Erythroblast (primary cell): ENCODE measurements at regions not wholly inside any gene's neighbourhood (a gene's known extent, or its start where the extent isn't known, plus 50 kb on each side); places are given as distances from the start of the nearest gene placed in this dataset.
"Not testable (repeated sequence)": the region's sequence is repeated elsewhere in the genome, so short reads cannot be mapped to it uniquely, and the experiment has no call there.

ENCODE experiments used
- DNase-seq, 2 experiments: peaks; one replicate each; lab custom pipeline; 2025; lab: John Stamatoyannopoulos, UW

DNA sequence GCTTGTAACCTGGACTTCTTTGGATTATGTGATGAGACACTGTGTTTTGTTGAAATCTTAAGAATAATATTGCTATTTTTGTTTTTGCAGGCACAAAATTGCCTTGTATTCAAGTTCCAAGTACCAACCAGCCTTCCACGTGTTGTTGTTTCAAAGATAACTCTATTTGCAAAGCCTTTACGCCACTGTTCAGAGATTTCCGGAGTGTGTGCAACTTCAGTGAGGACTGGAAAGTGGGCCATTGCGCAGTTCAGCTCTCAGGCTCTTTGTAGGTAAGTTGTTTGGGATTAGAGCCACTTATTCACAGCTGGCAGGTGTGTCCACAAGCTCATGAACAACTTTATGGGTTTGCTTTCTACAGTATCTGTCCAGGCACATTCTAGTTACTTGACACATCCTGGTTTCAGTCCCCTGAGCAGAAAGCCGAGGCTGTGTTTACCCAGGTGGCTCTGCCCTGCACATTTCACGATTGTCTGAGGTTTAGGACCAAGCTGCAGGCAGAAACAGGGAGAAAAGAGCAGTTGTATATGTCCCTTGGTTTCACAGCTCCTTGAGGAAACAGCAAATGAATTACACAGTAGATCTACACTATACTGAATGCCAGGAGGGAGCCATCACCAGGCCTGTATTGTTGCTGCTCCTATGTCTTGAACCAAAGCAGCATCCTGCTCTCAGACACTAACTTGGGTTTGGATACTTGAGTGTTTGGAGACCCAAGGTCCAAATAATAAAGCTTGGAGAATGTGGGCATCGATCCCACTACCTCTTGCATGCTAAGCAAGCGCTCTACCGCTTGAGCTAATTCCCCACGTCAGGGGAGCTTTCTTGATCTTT lies 136.1 kb upstream of the ZNF322 start:
- not testable (repeated sequence) for DNase-seq

DNA sequence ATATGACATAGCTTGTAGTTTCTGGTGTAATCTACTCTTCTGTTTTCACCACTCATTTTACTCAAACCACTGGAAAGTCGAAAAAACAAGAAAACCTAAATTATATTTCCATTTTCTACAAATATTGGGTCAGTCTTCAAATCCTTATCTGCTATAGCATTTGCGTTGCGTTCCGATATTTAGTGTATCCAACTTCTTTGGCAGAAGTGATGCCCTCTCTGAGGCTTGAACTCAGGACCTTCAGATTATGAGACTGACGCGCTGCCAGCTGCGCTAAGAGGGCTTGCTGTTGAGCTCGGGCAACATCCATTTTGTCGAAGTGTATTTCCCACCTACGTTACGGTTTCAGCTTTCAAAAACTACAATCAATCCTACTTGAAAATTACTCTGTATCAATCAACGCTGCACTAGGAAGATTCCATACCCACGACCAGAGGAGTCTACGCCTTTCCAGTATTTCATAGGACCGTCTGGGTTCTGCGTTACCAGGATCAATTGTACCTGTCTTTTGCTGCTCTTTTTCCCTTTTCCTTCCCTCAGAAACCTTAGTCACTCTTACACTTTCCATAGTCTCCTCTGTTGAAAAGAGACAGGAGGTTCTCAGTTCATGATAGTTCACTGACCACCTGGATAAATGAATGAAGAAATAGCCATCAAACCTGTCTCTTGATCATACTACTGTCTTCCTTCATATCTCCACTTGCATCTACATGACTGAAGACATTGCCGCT lies 140.5 kb upstream of the ZNF322 start:
- DNase-seq = not testable (repeated sequence)

DNA sequence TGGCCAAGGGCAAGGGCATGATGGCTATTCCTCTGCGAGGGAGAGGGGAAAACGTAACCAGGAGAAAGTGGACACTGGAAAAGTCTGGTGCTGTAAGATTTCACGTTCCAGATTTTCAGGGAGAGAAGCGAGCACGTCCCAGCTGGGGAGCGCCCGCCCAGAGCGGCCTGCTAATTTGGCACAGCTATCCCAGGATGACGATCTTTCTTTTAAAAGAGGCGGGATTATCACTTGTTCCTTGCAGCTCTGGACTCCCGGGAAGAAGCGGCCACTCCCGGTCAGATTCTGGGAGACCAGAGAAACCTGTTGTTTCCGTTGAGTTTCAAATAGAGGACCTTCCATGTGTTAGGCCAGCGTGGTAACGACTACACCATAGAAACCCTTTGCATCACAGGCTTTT lies 144.2 kb upstream of the ZNF322 start:
- not testable (repeated sequence) for DNase-seq

DNA sequence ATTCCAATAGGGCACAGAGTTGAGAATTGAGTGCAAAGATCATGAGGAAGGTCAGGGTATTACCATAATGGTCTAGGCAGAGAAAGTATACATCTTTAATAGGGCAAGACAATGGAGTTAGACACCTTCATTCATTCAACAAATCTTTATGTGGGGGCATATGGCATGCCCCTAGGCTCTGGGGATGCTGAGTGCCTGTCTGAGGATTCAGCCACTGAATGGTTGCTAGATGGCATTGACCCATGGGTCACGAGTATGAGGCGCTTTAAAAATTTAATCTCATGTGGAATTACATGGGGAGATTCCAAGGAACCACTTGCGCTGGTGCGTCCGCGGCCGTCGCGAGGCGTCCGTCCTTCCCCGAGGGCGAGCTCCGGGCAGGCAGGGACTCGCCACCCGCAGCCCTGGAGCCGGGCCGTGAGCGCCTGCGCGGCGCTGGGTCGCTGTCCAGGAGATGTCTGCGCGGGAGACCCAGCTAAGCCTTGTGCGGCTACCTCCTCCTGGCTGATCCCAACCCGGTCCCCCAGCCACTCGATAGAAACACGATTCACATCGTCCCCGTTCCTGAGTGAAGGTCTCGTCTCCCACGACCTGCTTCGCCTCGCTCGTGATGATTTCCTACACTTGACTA lies 152.1 kb upstream of the ZNF322 start:
- DNase-seq = not testable (repeated sequence)

DNA sequence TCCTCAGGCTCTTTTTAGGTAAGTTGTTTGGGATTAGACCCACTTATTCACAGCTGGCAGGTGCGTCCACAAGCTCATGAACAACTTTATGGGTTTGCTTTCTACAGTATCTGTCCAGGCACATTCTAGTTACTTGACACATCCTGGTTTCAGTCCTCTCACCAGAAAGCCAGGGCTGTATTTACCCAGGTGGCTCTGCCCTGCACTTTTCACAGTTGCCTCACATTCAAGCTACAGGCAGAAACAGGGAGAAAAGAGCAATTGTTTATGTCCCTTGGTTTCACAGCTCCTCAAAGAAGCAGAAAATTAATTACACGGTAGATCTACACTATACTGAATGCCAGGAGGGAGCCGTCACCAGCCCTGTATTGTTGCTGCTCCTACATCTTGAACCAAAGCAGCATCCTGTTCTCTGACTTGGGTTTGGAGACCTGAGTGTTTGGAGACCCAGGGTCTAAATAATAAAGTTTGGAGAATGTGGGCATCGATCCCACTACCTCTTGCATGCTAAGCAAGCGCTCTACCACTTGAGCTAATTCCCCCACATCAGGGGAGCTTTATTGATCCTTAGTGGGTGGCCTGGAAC lies 159.2 kb upstream of the ZNF322 start:
- DNase-seq = not testable (repeated sequence)

DNA sequence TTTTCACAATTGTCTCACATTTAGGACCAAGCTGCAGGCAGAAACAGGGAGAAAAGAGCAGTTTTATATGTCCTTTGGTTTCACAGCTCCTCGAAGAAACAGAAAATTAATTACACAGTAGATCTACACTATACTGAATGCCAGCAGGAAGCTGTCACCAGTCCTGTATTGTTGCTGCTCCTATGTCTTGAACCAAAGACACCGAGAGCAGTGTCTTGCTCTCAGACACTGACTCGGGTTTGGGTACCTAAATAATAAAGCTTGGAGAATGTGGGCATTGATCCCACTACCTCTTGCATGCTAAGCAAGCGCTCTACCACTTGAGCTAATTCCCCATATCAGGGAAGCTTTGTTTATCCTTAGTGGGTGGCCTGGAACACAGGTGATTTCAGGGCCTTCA lies 168.4 kb upstream of the ZNF322 start:
- not testable (repeated sequence) for DNase-seq

DNA sequence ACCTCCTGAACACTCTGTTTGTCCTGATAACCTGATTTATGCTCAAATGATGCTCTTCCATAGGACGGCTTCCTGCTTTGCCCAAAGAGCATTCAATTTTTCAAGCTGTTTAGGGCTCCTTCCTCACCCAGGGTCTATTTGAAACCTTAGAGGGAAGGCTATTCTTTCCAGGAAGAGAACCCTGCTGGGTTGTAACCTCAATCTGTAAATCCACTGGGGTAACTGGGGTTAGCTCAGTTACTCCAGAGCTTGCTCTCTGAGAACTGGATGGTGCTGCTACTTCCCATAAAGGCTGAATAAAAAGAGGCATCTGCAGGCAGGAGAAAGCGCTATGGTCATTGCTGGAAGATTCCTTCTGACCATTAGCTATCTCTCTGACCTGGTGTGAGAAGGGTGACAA lies 169.9 kb upstream of the ZNF322 start:
- not testable (repeated sequence) for DNase-seq

DNA sequence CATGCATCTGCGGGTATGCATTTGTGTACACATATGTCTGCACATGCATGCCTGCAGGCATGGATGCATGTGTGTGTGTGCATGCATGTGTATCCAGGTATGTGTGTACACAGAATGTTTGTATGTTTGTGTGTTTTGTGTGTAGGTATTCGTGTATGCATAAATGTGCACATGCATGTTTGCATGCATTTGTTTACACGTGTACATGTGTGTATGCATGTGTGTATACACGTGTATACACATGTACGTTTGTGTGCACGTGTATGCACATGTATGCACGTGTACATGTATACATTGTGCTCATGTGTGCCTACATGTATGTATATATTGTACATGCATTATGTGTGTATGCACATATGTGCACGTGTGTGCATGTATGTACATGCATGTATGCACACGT lies 171.4 kb upstream of the ZNF322 start:
- not testable (repeated sequence) for DNase-seq

DNA sequence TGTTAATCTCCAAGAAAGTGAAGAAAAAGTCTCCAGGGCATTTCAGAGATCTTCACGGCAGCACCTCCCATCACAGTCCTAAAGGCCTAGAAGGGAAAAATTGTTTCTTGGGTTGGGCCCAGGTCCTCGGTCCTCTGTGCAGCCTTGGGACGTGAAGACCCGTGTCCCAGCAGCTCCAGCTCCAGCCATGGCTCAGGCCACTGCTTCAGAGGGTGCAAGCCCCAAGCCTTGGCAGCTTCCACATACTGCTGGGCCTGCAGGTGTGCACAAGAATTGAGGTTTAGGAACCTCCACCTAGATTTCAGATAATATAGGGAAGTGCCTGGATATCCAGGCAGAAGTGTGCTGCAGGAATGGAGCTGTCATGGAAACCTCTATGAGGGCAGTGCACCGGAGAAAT lies 176.2 kb upstream of the ZNF322 start:
- not testable (repeated sequence) for DNase-seq

DNA sequence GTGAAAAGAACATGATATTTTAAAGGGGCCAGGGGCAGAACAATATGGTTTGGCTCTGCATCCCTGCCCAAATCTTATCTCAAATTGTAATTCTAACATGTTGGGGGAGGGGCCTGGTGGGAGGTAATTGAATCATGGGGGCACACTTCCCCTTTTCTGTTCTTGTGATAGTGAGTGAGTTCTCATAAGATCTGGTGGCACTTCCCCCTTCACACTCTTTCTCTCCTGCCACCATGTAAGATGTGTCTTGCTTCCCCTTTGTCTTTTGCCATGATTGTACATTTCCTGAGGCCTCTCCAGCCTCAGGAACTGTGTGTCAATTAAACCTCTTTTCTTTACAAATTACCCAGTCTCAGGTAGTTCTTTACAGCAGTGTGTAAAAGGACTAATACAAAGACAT lies 177.1 kb upstream of the ZNF322 start:
- DNase-seq = not testable (repeated sequence)

DNA sequence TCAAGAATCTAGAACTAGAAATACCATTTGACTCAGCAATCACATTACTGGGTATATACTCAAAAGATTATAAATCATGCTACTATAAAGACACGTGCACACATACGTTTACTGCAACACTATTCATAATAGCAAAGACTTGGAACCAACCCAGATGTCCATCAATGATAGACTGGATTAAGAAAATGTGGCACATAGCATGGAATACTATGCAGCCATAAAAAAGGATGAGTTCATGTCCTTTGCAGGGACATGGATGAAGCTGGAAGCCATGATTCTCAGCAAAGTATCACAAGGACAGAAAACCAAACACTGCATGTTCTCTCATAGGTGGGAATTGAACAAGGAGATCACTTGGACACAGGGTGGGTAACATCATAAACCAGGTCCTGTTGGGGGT lies 185.3 kb upstream of the ZNF322 start:
- DNase-seq = not testable (repeated sequence)

DNA sequence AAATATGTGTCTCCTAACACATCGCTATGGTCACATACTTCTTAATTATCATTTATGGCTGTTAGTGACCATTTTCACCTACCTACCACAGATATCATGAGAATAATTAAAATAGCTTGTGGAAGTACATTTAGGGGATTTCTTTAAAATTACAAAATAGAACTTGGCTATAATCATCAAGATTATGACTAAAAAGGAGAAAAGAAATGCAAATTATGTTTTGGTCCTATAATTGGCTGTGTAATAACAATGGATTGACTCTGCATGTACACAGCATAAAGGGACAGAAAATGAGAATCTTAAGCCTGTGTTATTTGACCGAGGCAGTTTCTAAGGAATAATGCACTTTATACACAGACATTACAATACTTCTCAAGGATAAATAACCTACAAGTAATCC lies 197.7 kb upstream of the ZNF322 start:
- DNase-seq = not testable (repeated sequence)

DNA sequence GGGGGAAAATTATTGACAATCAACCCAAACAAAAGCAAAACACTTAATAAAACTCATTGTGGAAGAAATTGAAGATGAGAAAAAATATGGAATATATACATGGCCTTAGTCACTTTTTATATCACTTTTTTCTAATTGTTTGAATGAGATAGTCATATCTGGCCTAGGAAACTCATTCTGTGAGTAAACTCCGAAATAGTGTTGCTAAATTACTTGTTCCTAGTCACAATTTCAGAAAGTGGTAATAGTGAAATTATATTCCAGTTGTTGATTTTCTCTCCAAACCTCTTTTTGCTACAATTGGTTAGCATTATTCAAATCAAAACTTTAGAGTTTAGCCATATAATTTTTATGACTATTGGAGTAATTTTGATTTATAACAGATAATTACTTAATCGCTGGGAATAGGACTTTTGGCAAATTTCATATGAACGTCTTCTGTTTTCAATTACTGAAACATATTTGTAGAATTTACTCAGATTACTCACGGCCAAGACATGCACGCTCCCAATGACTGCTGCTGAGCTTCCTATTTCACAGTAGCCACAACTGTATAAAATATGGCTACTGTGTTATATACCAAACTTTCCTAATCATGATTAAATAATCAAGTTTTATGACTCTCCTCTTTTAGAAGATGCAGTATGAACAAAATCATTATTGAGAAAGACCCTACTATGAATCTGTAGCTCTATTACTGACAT lies 199.7 kb upstream of the ZNF322 start:
- DNase-seq = not testable (repeated sequence)

DNA sequence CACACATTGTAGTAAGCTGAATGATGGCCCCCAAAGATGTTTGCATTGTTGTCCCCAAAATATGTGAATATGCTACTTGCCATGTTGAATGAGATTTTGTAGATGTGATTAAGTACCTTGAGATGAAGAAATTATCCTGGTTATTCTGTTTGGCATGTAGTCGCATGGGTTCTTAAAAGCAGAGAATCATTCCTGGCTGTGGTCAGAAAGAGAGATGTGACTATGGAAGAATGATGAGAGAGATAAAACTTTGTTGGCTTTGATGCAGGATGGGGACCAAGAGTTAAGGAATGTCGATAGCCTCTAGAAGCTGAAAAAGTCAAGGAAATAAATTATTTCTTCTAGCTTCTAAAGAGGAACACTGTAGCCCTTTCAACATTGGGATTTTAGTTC lies 200.2 kb upstream of the ZNF322 start:
- DNase-seq = not testable (repeated sequence)

DNA sequence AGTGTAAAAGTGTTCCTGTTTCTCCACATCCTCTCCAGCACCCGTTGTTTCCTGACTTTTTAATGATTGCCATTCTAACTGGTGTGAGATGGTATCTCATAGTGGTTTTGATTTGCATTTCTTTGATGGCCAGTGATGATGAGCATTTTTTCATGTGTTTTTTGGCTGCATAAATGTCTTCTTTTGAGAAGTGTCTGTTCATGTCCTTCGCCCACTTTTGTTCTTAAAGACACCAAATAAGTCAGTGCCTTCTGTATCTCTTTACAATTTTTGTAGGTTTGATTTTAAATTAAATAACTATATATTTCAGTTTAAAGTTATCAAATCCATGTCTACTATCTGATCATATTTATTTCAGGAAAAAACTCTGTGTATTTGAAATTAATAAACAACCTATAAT lies 202.4 kb upstream of the ZNF322 start:
- not testable (repeated sequence) for DNase-seq

DNA sequence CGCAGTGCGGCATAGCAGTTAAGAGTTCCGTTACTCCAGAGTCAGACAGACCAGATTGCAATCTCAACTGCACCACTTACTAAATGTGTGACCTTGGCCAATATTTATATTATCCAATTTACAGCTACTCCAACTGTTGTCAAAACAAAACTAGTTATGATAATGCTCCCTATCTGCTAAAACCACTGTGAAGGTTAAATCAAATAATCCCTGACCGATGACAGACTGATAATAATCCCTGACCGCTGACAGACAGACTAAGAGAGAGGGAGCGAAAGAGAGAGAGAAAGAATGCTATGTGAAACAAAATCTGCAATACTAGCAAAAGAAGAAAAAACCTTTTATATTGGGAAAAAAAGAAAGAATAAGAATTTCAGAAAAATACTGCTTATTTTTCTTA lies 204.1 kb upstream of the ZNF322 start:
- not testable (repeated sequence) for DNase-seq

DNA sequence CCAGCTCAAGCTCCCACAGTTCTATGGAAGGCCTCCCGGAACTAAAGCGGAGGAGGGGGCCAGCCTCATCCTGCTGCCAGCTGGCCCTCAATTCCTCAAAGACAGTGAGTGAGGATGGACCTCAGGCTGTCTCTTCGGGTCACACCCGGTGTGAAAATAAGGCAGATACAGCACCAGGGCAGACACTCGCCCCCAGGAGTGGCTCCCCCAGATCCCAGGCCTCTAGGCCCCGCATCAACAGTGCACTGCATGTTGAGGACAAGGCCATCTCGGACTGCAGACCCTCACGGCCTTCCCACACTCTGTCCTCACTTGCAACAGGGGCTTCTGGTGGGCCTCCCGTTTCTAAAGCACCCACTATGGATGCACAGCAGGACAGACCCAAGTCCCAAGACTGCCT lies 239.2 kb upstream of the ZNF322 start:
- not testable (repeated sequence) for DNase-seq

DNA sequence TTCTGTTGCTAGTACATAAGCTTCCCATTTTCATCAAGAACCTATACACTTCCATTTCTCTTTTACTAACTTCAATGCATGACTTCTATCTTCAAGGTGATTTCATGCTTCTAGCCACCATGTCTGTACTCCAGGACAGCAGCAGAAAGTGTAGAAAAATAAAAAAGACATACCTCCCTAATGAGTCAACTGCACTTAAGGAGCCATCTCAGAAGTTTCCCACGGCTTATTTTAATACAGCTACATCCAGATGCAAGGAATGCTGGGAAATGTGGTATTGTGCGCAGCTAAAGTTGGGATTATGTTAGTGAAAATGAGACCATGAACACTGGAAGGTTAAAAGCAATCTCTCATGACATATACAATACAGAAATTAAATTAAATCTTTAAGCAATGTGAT lies 264.7 kb upstream of the ZNF322 start:
- not testable (repeated sequence) for DNase-seq

DNA sequence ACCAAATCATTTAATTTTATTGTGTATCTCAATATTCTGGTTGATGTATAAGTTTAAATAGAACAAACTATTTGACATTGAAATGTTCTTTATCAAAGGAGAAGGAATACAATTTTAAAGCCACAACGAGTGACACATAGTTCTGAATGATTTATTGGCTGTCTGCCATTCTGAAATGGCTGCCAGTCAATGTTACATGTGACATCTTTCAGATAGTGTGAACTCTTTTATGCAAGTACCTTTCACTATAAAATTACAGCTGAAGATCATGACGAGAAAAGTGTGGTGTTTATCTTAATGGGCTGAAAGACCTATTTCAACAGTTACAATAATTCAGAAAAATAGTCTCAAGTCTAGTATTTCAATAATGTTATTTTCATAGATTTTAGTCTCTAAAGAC lies 268.6 kb upstream of the ZNF322 start:
- DNase-seq = not testable (repeated sequence)

DNA sequence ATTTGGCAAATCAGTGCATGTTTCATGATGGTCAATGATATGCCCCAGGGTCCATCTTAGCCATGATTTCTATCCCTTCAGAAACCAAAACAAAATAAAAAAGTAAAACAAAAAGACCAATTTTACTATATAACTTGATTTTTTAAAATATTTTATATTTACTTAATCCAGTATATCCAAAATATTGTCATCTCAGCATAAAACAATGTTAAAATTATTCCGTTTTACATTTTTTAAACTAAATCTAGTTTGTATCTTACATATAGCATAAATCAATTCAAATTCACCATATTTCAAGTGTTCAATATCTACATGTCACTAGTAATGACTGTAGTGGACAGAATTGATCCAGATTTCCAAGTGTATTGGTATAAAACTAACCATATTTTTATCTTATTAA lies 277.7 kb upstream of the ZNF322 start:
- not testable (repeated sequence) for DNase-seq

DNA sequence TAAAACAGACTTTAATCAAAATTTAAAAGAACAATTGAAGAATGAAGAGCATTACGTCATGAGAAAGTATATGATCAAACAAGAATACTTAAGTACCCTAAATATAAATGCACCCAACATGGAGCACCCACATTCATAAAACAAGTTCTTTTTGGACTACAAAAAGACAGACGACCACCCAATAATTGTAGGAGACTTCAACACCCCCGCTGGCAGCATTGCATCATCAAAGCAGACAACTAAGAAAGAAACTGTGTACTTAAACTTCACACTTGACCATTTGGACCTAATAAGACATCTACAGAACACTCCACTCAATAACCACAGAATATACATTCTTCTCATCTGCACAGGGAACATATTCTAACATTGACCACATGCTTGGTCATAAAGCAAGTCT lies 291.7 kb upstream of the ZNF322 start:
- DNase-seq = not testable (repeated sequence)
